SK-N-SH treated with all-trans-retinoic acid at 6 μM for 48 hours (cell line): ENCODE measurements at regions not wholly inside any gene's neighbourhood (a gene's known extent, or its start where the extent isn't known, plus 50 kb on each side); places are given as distances from the start of the nearest gene placed in this dataset.

Experiments used
- ZNF565 ChIP-seq: fragments of 450-650 bp; formaldehyde crosslinking; conservative IDR thresholded peaks from 2 replicates; pipeline ENCODE4 v1.5.0; 2020; ENCODE audit warnings: low read depth, mild to moderate bottlenecking, moderate library complexity
- ZNF8 ChIP-seq: fragments of 450-650 bp; formaldehyde crosslinking; IDR thresholded peaks from 2 replicates; pipeline ENCODE4 v1.5.0; 2020; ENCODE audit warnings: mild to moderate bottlenecking, moderate library complexity

GRCh38 chr21:32934829-32935228 lies 90.9 kb upstream of the OLIG2 start:
- TF ChIP-seq ZNF8 (CRISPR knock-in tag) = no peak
- TF ChIP-seq ZNF565 (CRISPR knock-in tag) = no peak
